OCI-LY7 (cell line): ENCODE measurements at regions not wholly inside any gene's neighbourhood (a gene's known extent, or its start where the extent isn't known, plus 50 kb on each side); places are given as distances from the start of the nearest gene placed in this dataset.

ENCODE experiments used
- BruUV-seq: library from RNA; stranded (reverse); fragments of 400-500 nt; replicated peaks from 2 replicates; lab custom pipeline; 2021; lab: Mats Ljungman, UMichigan
- CTCF ChIA-PET: fragments of 300-600 bp; sonication (Branson Sonifier 250); formaldehyde crosslinking; loops from one replicate; lab custom pipeline; 2022; ENCODE audit warnings: antibody characterized with exemption; ENCODE audit not compliant: unreplicated experiment; lab: Charles Lee
- POLR2A ChIA-PET: fragments of 300-600 bp; sonication (Branson Sonifier 250); formaldehyde crosslinking; loops from one replicate; lab custom pipeline; 2022; ENCODE audit warnings: antibody characterized with exemption; lab: Charles Lee
- DNase-seq: peaks from one replicate; pipeline ENCODE4 v3.0.0-alpha.2; 2015; ENCODE audit warnings: low spot score
- H2AFZ ChIP-seq: fragments of 200-600 bp; sonication (generic), shearing (Covaris generic); 2 replicates; pipeline ENCODE4 v1.6.1; 2014; ENCODE audit warnings: mild to moderate bottlenecking, antibody characterized with exemption, low read length, moderate library complexity
- H3K27ac ChIP-seq: fragments of 200-600 bp; sonication (generic); 2 replicates; pipeline ENCODE4 v1.5.1; 2014; ENCODE audit warnings: mixed run types, low read depth, mild to moderate bottlenecking, moderate library complexity, low read length, inconsistent platforms; ENCODE audit not compliant: poor library complexity, severe bottlenecking
- H3K36me3 ChIP-seq: fragments of 200-600 bp; sonication (generic); 2 replicates; pipeline ENCODE4 v1.6.1; 2014; ENCODE audit warnings: mild to moderate bottlenecking, antibody characterized with exemption, low read length, moderate library complexity, mixed read lengths; ENCODE audit not compliant: insufficient read depth
- H3K4me1 ChIP-seq: fragments of 200-600 bp; sonication (generic); 2 replicates; pipeline ENCODE4 v1.5.1; 2014; ENCODE audit warnings: mild to moderate bottlenecking, low read length; ENCODE audit not compliant: insufficient read depth, poor library complexity, severe bottlenecking
- H3K4me2 ChIP-seq: fragments of 200-600 bp; sonication (generic); 2 replicates; pipeline ENCODE4 v1.6.1; 2014; ENCODE audit warnings: mild to moderate bottlenecking, low read length
- H3K4me3 ChIP-seq: fragments of 200-600 bp; sonication (generic); 2 replicates; pipeline ENCODE4 v1.5.1; 2014; ENCODE audit warnings: mild to moderate bottlenecking, low read depth, low read length; ENCODE audit not compliant: poor library complexity, severe bottlenecking
- H3K79me2 ChIP-seq: fragments of 200-600 bp; sonication (generic); 2 replicates; pipeline ENCODE4 v1.6.1; 2016; ENCODE audit warnings: low read depth, mild to moderate bottlenecking, low read length, moderate library complexity, mixed read lengths; ENCODE audit not compliant: insufficient read depth
- H3K9me2 ChIP-seq: fragments of 200-600 bp; sonication (generic); 2 replicates; pipeline ENCODE4 v1.6.1; 2016; ENCODE audit warnings: mild to moderate bottlenecking, low read length, mixed read lengths; ENCODE audit not compliant: insufficient read depth
- H3K9me3 ChIP-seq: fragments of 200-600 bp; sonication (generic); 2 replicates; pipeline ENCODE4 v1.6.1; 2014; ENCODE audit warnings: mild to moderate bottlenecking, mixed run types, low read length, mixed read lengths
- H4K20me1 ChIP-seq: fragments of 200-600 bp; sonication (generic); 2 replicates; pipeline ENCODE4 v1.6.1; 2014; ENCODE audit warnings: mild to moderate bottlenecking, antibody characterized with exemption, low read length, moderate library complexity, mixed read lengths; ENCODE audit not compliant: insufficient read depth
- CTCF ChIP-seq: fragments of 200-600 bp; sonication (generic); conservative IDR thresholded peaks from 2 replicates; pipeline ENCODE4 v1.5.1; 2014; ENCODE audit warnings: mild to moderate bottlenecking, antibody characterized with exemption, low read length, moderate library complexity, mixed read lengths
- EZH2phosphoT487 ChIP-seq: fragments of 200-600 bp; sonication (generic); IDR thresholded peaks from 2 replicates; pipeline ENCODE4 v1.6.1; 2018; ENCODE audit warnings: low read depth, borderline replicate concordance, mild to moderate bottlenecking, mixed run types, antibody characterized with exemption, low read length, moderate library complexity, mixed read lengths
- intact Hi-C: fragments of 100-400 bp; cut with micrococcal nuclease; formaldehyde crosslinking; loops from one replicate; pipeline ENCODE4 v1.10.0; 2022; ENCODE audit not compliant: unreplicated experiment

GRCh38 chr1:162946701-162947100, 85.7 kb upstream of the CCDC190 start:
- Histone ChIP-seq H3K4me3 (no peak overlapping the region), H3K4me1 (no peaks in the 10 kb centered on the region), H3K9me2 (no peaks in the 10 kb centered on the region), H3K4me2 (no peak overlapping the region), H3K9me3 (no peaks in the 10 kb centered on the region), H2AFZ (no peak overlapping the region), H3K27ac (no peak overlapping the region), H4K20me1 (no peaks in the 10 kb centered on the region), H3K36me3 (no peaks in the 10 kb centered on the region), H3K79me2 (no peaks in the 10 kb centered on the region)
- DNase-seq: no peak
- no TSS peak for BruUV-seq
- ChIA-PET POLR2A (no interaction called here), CTCF (no interaction called here)
- intact Hi-C loops: no loop called here
- TF ChIP-seq CTCF: no peak
- no peak for TF ChIP-seq EZH2phosphoT487

GRCh38 chr1:162944974-162945674, 84.1 kb upstream of the CCDC190 start:
- POLR2A ChIA-PET: no interaction called here
- DNase-seq: no peak
- Histone ChIP-seq H3K79me2 (no peaks in the 10 kb centered on the region), H3K4me2 (no peak overlapping the region), H3K27ac (no peak overlapping the region), H3K9me2 (no peaks in the 10 kb centered on the region), H3K4me1 (no peaks in the 10 kb centered on the region), H3K36me3 (no peaks in the 10 kb centered on the region), H3K4me3 (no peak overlapping the region), H4K20me1 (no peaks in the 10 kb centered on the region), H3K9me3 (no peaks in the 10 kb centered on the region), H2AFZ (no peak overlapping the region)
- intact Hi-C loops: no loop called here
- no TSS peak for BruUV-seq
- CTCF ChIA-PET: no interaction called here
- no peak for TF ChIP-seq CTCF
- no peak for TF ChIP-seq EZH2phosphoT487

- no peaks in the 10 kb centered on the region for H3K9me3 ChIP-seq
- H3K4me3 ChIP-seq: no peak overlapping the region
- no peak overlapping the region for H3K27ac ChIP-seq
- no peaks in the 10 kb centered on the region for H3K36me3 ChIP-seq
- no peaks in the 10 kb centered on the region for H3K9me2 ChIP-seq
- no peak overlapping the region for H2AFZ ChIP-seq
- TF ChIP-seq EZH2phosphoT487 (no peak), CTCF (no peak)
- H3K79me2 ChIP-seq: no peaks in the 10 kb centered on the region
- DNase-seq: no peak
- intact Hi-C loops: no loop called here
- ChIA-PET CTCF (no interaction called here), POLR2A (no interaction called here)
- no peak overlapping the region for H3K4me2 ChIP-seq
- BruUV-seq: no TSS peak
- no peaks in the 10 kb centered on the region for H4K20me1 ChIP-seq
- H3K4me1 ChIP-seq: no peaks in the 10 kb centered on the region
Measured at GRCh38 chr1:162943622-162944021, 82.6 kb upstream of the CCDC190 start.
